Activated T-helper 2 cell treated with anti-CD3 and anti-CD28 coated beads, Interferon-gamma antibody, Interleukin-2, Interleukin-4, amounts not matched to agents 10 μg/mL and 5 μg/mL and 100 μg/mL, durations not matched to agents 14 hours and 24 hours and 36 hours (primary cell): ENCODE measurements at regions not wholly inside any gene's neighbourhood (a gene's known extent, or its start where the extent isn't known, plus 50 kb on each side); places are given as distances from the start of the nearest gene placed in this dataset.

ENCODE experiments used
- DNase-seq: peaks from one replicate; pipeline ENCODE4 v3.0.0; 2021; ENCODE audit warnings: low spot score
- H3K27ac Mint-ChIP-seq: one replicate; pipeline ENCODE4 v1.8.0; 2021; ENCODE audit warnings: mixed read lengths
- H3K27me3 Mint-ChIP-seq: one replicate; pipeline ENCODE4 v1.8.0; 2021; ENCODE audit warnings: low read depth, mixed read lengths
- H3K36me3 Mint-ChIP-seq: one replicate; pipeline ENCODE4 v1.8.0; 2021; ENCODE audit warnings: low read depth, mixed read lengths
- H3K4me1 Mint-ChIP-seq: one replicate; pipeline ENCODE4 v1.8.0; 2021; ENCODE audit warnings: low read depth, mixed read lengths
- H3K4me3 Mint-ChIP-seq: one replicate; pipeline ENCODE4 v1.8.0; 2021; ENCODE audit warnings: low read depth, mild to moderate bottlenecking, moderate library complexity, mixed read lengths
- H3K9me3 Mint-ChIP-seq: one replicate; pipeline ENCODE4 v1.8.0; 2021; ENCODE audit warnings: mixed read lengths
- intact Hi-C: fragments of 100-400 bp; cut with micrococcal nuclease; formaldehyde crosslinking; loops from one replicate; pipeline ENCODE4 v1.15.1; 2023

GRCh38 chr1:103170609-103171008 is 62.3 kb upstream of the COL11A1 start:
- Mint-ChIP-seq H3K36me3 (no peaks in the 10 kb centered on the region), H3K4me3 (no peak overlapping the region), H3K9me3 (peaks cover 7% of the 10 kb centered on the region), H3K4me1 (no peaks in the 10 kb centered on the region), H3K27me3 (no peaks in the 10 kb centered on the region), H3K27ac (no peak overlapping the region)
- intact Hi-C loops = no loop called here
- DNase-seq = no peak

- no peak overlapping the region for H3K27ac Mint-ChIP-seq
- H3K27me3 Mint-ChIP-seq = no peaks in the 10 kb centered on the region
- DNase-seq = no peak
- H3K4me1 Mint-ChIP-seq = peaks cover 3% of the 10 kb centered on the region
- H3K4me3 Mint-ChIP-seq = no peak overlapping the region
- peaks cover 7% of the 10 kb centered on the region for H3K9me3 Mint-ChIP-seq
- no peaks in the 10 kb centered on the region for H3K36me3 Mint-ChIP-seq
- intact Hi-C loops = no loop called here
Measured at GRCh38 chr1:103162360-103162759, 54.0 kb upstream of the COL11A1 start.

- H3K36me3 Mint-ChIP-seq = no peaks in the 10 kb centered on the region
- H3K4me1 Mint-ChIP-seq = peaks cover 3% of the 10 kb centered on the region
- intact Hi-C loops = no loop called here
- H3K27me3 Mint-ChIP-seq = no peaks in the 10 kb centered on the region
- no peak overlapping the region for H3K4me3 Mint-ChIP-seq
- DNase-seq = no peak
- H3K27ac Mint-ChIP-seq = no peak overlapping the region
- H3K9me3 Mint-ChIP-seq = no peaks in the 10 kb centered on the region
Measured at GRCh38 chr1:103160281-103160680, 52.0 kb upstream of the COL11A1 start.
